ENCODE measurements at regions not wholly inside any gene's neighbourhood (a gene's known extent, or its start where the extent isn't known, plus 50 kb on each side); places are given as distances from the start of the nearest gene placed in this dataset.

DNA sequence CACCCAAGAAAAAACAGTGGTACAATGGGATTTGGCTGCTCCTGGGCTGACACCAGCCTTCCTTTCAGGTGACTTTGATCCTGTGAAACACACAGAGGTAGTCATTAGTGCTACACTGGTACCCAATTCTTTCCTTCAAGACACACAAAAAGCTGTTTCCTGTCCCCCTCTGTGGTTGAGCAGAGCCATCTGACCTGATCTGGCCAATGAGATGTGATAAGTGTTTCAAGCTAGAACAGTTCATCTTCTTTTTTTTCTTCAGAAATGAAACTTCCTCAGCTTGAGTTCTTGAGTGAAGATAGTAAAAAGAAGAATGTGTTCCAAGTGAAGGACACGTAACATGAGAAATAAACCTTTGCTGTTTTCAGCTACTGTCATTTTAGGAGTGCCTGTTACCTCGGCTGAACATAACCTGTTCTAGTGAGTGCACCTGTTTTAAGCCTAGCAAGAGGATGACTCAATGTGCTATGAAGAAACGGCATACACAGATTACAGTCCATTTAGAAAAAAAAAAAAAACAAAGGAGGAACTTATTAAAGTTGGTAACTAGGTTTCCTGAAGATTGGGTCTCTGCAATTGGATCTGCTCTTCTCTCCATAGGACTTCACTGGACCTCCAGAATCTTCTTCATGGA is 287.8 kb downstream of the GAS1 start:
- DNase-seq (ENCODE audit: low read depth), result no peak

GRCh38 chr9:86655147-86655546 is 292.2 kb downstream of the GAS1 start:
- peak; percentile 56 for DNase-seq (ENCODE audit: low read depth)

DNA sequence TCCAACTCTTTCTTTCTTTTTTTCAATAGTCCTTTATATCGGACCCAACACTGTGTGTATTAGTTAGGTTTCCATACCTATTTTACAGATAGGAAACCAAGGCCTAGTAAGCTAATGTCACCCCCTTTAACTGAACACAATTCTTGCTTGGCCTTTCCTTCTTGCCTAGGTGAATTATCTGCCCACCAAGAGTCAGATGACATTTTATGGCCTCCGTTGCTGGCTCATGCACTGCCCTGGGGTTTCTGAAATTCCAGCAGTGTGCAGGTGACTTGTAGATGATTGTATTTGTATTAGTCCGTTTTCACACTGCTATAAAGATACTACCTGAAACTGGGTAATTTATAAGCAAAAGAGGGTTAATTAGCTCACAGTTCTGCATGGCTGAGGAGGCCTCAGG is 293.8 kb downstream of the GAS1 start:
- no peak for DNase-seq (ENCODE audit: low read depth)

DNA sequence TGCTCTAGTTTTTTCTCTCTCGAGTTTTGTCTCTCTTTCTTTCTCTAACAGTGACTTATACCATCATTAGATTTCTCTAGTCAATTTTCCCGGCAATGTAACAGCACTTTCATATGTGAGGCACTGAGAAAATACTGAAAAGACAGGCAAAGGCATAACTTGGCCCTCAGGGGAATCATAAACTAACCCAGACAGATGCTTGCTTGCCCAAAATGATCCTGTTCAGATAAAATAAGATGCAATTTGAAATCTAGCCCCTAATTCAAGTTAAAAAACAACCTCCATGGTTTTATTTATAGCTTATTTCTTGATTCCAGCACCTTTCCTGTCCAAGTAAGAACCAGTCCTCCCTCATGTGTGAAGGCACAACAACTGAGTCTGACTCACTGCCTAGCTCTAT is 294.6 kb downstream of the GAS1 start:
- DNase-seq (ENCODE audit: low read depth), result no peak

- no peak for DNase-seq (ENCODE audit: low read depth)
Observed at GRCh38 chr9:86649913-86650312, 295.7 kb upstream of the TUT7 start.

GRCh38 chr9:86648828-86649170 is 294.6 kb upstream of the TUT7 start:
- DNase-seq (ENCODE audit: low read depth), result no peak

DNA sequence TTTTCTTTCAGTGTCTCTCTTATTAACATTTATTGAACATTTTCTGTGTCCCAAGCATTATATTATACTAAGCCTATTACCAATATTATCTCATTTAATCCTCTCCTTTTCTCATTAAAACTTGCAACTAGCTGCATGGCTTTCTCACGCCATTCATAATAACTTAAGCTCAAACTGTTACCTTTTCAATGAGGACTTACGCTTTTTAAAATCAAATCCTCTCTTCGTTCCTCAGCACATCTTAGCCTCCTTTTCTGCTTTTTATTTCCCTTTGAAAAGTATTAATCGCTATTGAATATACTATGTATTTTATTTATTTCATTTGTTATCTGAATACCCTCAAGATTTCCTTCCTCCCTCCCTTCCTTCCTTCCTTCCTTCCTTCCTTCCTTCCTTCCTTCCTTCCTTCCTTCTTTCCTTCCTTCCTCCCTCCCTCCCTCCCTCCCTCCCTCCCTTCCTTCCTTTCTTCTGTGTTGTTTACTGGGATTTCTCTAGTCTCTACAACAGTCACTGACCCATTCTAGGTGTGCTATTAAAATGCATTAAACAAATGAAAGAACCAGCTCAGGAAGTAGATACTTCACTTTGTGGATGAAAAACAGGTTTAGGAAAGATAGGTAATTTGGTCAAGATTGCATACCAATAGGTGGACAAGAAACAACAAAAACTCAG is 294.1 kb upstream of the TUT7 start:
- no peak for DNase-seq (ENCODE audit: low read depth)

DNA sequence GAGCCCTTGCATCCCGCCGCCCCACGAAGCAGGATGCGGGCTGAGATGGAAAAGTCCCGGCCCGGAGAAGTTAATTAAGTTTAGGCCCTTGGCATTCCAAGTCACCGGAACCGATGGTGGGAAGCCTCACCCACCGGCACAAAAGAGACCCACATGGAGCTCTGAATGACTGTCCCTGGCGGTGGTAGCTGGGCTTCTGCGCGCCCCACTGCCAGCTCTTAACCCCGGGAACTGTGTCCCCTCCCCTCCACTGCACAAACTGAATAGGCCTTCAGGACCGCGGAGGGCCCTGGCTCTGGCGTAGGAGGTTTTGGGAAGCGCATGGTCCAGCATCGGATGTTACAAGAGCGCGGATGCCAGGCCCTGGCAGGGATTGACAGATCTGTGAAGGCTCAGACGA is 291.1 kb upstream of the TUT7 start:
- no peak for DNase-seq (ENCODE audit: low read depth)

GRCh38 chr9:86644675-86645034 is 290.4 kb upstream of the TUT7 start:
- no peak for DNase-seq (ENCODE audit: low read depth)

DNA sequence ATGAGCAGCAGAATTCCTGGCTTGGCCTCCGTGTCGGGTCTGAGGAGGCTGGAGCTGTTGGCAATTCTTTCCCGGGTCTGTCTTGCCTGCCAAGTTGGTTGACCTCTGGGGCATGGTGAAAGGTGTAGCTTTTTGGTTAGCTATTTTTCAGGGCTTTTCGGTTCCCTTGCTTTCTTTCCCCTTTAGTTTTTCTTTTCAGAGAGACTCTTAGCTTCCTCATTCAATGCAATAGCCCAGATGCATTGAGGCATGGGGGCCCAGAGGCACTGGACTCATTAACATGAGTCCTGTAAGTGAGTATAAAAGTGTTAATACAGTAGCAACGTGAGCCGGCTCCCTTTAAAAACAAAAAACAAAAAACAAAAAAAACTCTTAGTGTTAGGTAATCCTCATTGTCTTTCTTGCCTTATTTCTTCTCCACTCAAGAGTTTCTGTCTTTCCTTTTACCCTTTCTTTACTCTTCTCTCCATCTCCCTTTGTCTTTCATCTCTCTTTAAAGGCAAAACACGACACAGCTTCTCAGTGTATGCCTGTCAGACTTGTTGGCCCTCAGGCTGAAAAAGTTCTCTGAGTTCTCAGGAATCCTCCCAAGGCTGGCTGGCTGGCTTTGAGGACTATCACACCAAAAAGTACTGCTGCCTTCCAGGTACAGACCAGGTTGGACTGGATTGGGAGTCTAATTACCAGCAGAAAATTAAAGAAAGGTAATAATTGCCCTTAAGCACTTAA is 289.9 kb upstream of the TUT7 start:
- DNase-seq (ENCODE audit: low read depth), result no peak

DNA sequence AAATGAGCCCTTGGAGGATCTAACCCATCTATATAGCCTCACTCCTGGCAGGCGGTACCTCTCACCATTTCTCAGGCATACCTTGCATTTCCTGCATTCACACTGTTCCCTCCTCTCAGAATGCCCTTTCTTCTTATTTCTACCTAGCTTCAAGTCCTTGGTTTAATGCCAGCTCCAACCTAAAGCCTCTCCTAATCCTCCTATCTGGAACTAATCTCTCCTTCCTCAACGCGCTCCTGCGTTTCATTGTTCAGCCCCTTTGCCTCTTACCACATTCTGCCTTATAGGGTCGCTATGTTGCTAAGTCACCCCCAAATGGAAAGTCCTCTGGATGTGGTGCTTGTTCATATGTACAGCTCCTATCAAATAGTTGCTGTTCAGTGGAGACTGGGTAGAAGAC is 288.5 kb upstream of the TUT7 start:
- no peak for DNase-seq (ENCODE audit: low read depth)

GRCh38 chr9:86641970-86642369 is 287.8 kb upstream of the TUT7 start:
- no peak for DNase-seq (ENCODE audit: low read depth)

DNA sequence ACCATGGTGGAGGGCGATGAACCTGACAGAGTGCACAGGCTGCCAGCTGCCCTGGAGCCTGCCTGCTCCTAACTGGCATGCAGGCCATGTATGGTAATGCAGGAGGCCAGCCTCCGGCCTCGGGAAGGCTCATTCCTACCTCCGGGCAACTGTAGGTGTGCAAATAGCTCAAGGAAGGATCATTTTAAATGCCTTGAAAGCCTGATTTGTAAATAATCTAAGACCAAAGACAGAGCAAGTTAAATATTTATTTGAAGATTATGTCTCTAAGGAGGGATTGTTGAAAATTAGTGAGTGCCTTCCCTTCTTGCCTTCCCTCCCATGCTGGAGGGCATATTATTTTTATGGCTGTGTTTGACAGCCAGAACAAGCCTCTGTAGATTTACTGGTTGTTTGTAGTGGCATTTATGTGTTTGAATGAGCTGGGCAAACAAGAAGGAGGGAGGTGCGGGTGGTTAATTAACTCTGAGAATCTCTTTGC is 285.7 kb upstream of the TUT7 start:
- DNase-seq (ENCODE audit: low read depth), result no peak

GRCh38 chr9:86639287-86639686 is 285.1 kb upstream of the TUT7 start:
- DNase-seq (ENCODE audit: low read depth), result no peak

DNA sequence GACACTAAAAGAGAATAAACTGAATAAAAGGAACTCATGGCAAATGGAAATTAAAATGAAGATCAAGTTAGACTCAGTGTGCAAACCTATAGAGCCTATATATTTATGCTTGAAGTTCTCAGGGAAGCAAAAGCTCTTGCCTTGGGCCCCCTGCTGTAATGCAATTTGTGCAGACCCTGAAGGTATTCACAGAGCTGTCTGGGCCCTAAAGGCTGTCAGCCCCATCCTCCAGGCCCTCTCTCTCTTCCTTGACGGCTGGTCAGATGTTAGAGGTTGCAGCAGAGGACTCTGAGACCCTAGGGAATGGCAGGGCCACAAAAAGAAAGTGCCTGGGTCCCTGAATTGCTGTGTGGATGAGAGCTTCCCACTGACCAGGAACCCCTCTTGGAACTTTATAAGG is 283.9 kb upstream of the TUT7 start:
- DNase-seq (ENCODE audit: low read depth), result no peak

GRCh38 chr9:86637515-86637914 is 283.3 kb upstream of the TUT7 start:
- DNase-seq (ENCODE audit: low read depth), result no peak

DNA sequence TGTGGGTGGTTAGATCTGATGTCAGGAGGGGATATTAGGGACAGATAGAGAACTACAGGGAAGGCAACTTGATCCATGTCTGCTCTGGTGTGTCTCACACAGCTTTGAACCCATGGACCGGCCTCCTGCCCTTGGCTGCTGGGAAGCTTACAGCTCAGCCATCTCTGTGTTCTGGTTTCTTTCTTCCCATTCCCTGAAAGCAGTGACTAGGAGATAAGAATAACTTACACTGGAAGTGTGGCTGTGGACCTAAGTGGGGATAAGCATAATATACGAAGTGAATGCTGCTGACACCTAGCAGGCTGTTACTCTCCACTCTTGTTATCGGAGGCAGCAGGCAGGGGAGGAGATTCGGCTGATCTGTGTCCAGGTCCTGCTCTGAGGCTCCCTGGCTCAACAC is 282.3 kb upstream of the TUT7 start:
- no peak for DNase-seq (ENCODE audit: low read depth)

- DNase-seq (ENCODE audit: low read depth), result no peak
Observed at GRCh38 chr9:86636038-86636437, 281.8 kb upstream of the TUT7 start.

DNA sequence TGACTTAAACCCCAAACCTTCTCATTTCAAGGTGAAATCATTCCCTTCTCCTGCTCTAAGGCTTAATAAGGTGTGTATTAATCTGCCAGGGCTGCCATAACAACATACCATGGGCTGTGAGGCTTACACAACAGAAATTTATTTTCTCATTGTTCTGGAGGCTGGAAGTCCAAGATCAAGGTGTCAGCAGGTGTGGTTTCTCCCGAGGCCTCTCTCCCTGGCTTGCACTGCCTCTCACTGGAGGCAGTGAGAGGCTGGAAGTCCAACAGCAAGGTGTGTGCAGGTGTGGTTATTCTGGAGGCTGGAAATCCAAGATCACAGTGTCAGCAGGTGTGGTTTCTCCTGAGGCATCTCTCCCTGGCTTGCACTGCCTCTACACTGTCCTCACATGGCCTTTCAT is 280.3 kb upstream of the TUT7 start:
- DNase-seq (ENCODE audit: low read depth), result no peak

DNA sequence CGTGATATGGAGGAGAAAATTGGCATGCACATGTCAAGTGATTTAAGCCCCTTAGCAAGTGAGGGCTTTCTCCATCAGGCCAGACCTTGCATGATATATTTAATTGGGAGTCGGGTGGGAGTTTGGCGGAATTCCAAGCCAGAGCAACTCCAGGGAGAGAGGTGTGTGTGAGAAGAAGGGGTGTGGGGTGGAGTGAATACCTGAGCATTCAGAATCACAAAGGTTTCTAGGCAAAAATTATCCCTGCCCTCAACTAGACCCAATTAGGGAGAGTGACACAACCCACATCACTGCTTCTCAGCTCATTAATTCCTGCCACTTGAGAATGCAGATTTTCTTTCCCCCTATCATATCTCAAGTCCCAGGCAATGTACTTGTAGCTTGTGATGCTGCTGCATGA is 279.7 kb upstream of the TUT7 start:
- DNase-seq (ENCODE audit: low read depth), result no peak

GRCh38 chr9:86632537-86632936 is 278.3 kb upstream of the TUT7 start:
- DNase-seq (ENCODE audit: low read depth), result no peak

- DNase-seq (ENCODE audit: low read depth), result no peak
Observed at GRCh38 chr9:86629530-86629929, 275.3 kb upstream of the TUT7 start.

DNA sequence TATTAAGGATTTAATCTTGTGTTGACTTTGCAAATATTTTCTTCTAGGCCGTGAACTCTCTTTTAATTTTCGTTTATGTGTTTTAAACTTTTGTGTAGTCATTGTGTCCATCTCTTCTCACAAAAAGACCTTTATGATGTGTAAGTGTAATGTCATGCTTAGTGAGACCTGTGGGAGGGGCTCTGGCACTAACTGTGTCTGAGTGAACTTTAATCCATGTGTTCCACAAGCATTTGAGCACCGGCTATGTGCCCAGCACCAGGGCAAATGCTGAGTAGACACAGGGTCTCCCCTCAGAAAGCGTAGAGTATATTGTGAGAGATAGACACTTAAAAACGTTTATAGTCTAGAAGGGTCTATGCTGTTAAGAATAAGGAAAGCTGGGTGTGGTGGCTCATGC is 272.6 kb upstream of the TUT7 start:
- no peak for DNase-seq (ENCODE audit: low read depth)

DNA sequence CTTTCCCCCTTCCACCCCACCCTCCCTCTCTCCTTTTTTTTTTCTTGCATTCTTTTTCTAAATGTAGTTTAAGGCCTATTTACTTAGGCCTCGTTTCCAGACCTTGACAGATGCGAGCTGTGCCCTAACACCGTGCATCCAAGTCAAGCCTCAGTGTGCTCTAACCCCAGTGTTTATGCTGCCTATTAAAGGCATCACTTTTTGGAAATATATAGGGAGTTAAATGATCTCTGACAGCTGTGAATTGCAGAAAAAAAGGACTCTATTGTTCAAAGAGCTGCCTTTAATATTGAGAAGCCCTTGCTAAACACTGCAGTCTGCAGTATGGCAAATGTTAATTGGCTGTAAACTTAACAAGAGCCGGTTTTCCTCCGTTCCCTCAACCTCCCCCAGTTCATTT is 270.4 kb upstream of the TUT7 start:
- no peak for DNase-seq (ENCODE audit: low read depth)

Measured in stromal cell of bone marrow (primary cell).